Calu3 (cell line): ENCODE measurements at regions not wholly inside any gene's neighbourhood (a gene's known extent, or its start where the extent isn't known, plus 50 kb on each side); places are given as distances from the start of the nearest gene placed in this dataset.

Experiments used
- BruUV-seq: library from RNA; stranded (reverse); fragments of 400-500 nt; replicated peaks from 2 replicates; lab custom pipeline; 2021; lab: Mats Ljungman, UMichigan
- CTCF ChIA-PET: fragments of 300-600 bp; sonication (Branson Sonifier 250); formaldehyde crosslinking; loops from one replicate; lab custom pipeline; 2022; ENCODE audit warnings: antibody characterized with exemption; lab: Charles Lee
- DNase-seq: peaks from one replicate; pipeline ENCODE4 v3.0.0; 2022
- H3K27ac Mint-ChIP-seq: one replicate; pipeline ENCODE4 v1.8.0; 2022; ENCODE audit warnings: mixed read lengths; ENCODE audit not compliant: unreplicated experiment
- H3K27me3 Mint-ChIP-seq: one replicate; pipeline ENCODE4 v1.8.0; 2022; ENCODE audit warnings: mixed read lengths; ENCODE audit not compliant: unreplicated experiment
- H3K36me3 Mint-ChIP-seq: one replicate; pipeline ENCODE4 v1.8.0; 2022; ENCODE audit warnings: mild to moderate bottlenecking, moderate library complexity, mixed read lengths; ENCODE audit not compliant: insufficient read depth, unreplicated experiment
- H3K4me1 Mint-ChIP-seq: one replicate; pipeline ENCODE4 v1.8.0; 2022; ENCODE audit warnings: mild to moderate bottlenecking, low read depth, mixed read lengths; ENCODE audit not compliant: unreplicated experiment
- H3K4me3 Mint-ChIP-seq: one replicate; pipeline ENCODE4 v1.8.0; 2022; ENCODE audit warnings: mild to moderate bottlenecking, low read depth, moderate library complexity, mixed read lengths; ENCODE audit not compliant: unreplicated experiment
- H3K9me3 Mint-ChIP-seq: one replicate; pipeline ENCODE4 v1.8.0; 2022; ENCODE audit warnings: low read depth, mixed read lengths; ENCODE audit not compliant: unreplicated experiment
- intact Hi-C: fragments of 100-400 bp; cut with micrococcal nuclease; formaldehyde crosslinking; loops from one replicate; pipeline ENCODE4 v1.10.0; 2022; ENCODE audit not compliant: unreplicated experiment
- TF ChIP-seq, protein P1 (sequence below): fragments of 200-600 bp; IDR thresholded peaks from one replicate; pipeline ENCODE4 v1.8.0; 2022; ENCODE audit warnings: antibody characterized with exemption; ENCODE audit not compliant: unreplicated experiment

DNA sequence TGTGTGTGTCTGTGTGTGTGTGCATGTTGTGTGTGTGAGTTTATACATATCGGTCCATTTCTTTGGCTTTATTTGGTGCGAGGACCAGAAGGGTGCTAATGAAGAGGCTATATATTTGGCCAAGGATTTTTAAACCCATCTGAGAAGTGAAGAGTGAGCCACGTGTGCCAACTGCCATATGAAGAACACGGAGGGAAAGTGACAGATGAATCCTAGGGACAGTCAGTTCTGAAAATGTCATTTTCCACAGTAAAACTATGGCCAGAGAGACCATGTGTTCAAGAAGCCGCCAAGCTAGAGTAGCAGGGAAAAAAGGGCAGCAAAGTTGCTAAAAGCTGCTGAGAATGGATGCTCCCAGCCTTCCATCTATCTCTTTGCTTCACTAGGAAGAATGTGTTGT lies 297.3 kb upstream of the LMCD1 start:
- Mint-ChIP-seq H3K9me3 (peaks cover 2% of the 10 kb centered on the region), H3K4me3 (no peak overlapping the region), H3K36me3 (no peaks in the 10 kb centered on the region), H3K27me3 (no peaks in the 10 kb centered on the region), H3K4me1 (no peaks in the 10 kb centered on the region), H3K27ac (no peak overlapping the region)
- TF ChIP-seq, protein P1, sequence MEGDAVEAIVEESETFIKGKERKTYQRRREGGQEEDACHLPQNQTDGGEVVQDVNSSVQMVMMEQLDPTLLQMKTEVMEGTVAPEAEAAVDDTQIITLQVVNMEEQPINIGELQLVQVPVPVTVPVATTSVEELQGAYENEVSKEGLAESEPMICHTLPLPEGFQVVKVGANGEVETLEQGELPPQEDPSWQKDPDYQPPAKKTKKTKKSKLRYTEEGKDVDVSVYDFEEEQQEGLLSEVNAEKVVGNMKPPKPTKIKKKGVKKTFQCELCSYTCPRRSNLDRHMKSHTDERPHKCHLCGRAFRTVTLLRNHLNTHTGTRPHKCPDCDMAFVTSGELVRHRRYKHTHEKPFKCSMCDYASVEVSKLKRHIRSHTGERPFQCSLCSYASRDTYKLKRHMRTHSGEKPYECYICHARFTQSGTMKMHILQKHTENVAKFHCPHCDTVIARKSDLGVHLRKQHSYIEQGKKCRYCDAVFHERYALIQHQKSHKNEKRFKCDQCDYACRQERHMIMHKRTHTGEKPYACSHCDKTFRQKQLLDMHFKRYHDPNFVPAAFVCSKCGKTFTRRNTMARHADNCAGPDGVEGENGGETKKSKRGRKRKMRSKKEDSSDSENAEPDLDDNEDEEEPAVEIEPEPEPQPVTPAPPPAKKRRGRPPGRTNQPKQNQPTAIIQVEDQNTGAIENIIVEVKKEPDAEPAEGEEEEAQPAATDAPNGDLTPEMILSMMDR = no peak
- BruUV-seq = no TSS peak
- CTCF ChIA-PET = no interaction called here
- intact Hi-C loops = no loop called here
- DNase-seq = no peak

- DNase-seq = no peak
- intact Hi-C loops = no loop called here
- Mint-ChIP-seq H3K4me3 (no peak overlapping the region), H3K27ac (no peak overlapping the region), H3K27me3 (no peaks in the 10 kb centered on the region), H3K4me1 (no peaks in the 10 kb centered on the region), H3K36me3 (no peaks in the 10 kb centered on the region), H3K9me3 (peaks cover 2% of the 10 kb centered on the region)
- TF ChIP-seq, protein P1 = no peak
- no TSS peak for BruUV-seq
- CTCF ChIA-PET = no interaction called here
These were observed 296.6 kb upstream of the LMCD1 start for GRCh38 chr3:8204853-8205650.

GRCh38 chr3:8205881-8206280 lies 295.7 kb upstream of the LMCD1 start:
- H3K27ac Mint-ChIP-seq = no peak overlapping the region

GRCh38 chr3:8206971-8207617 lies 294.5 kb upstream of the LMCD1 start:
- Mint-ChIP-seq H3K27ac (no peak overlapping the region), H3K36me3 (no peaks in the 10 kb centered on the region), H3K9me3 (no peaks in the 10 kb centered on the region), H3K4me3 (no peak overlapping the region), H3K4me1 (no peaks in the 10 kb centered on the region), H3K27me3 (no peaks in the 10 kb centered on the region)
- intact Hi-C loops = no loop called here
- CTCF ChIA-PET = interaction anchor here (0.7 to 1.6 kb wide), 2 partner anchors 10 to 11 kb away, joined by 3 read pairs; no protein-coding TSS in a partner anchor
- TF ChIP-seq, protein P1 = no peak
- no TSS peak for BruUV-seq
- no peak for DNase-seq

More at GRCh38 chr3:8205881-8206280, 295.7 kb upstream of the LMCD1 start:
- CTCF ChIA-PET = no interaction called here
- no TSS peak for BruUV-seq
- TF ChIP-seq, protein P1 = no peak
- H3K9me3 Mint-ChIP-seq = no peaks in the 10 kb centered on the region
- no peak overlapping the region for H3K4me3 Mint-ChIP-seq
- DNase-seq = no peak
- no peaks in the 10 kb centered on the region for H3K4me1 Mint-ChIP-seq
- intact Hi-C loops = no loop called here
- no peaks in the 10 kb centered on the region for H3K27me3 Mint-ChIP-seq
- no peaks in the 10 kb centered on the region for H3K36me3 Mint-ChIP-seq
